Coronary artery (tissue), 2 donors: ENCODE measurements at regions not wholly inside any gene's neighbourhood (a gene's known extent, or its start where the extent isn't known, plus 50 kb on each side); places are given as distances from the start of the nearest gene placed in this dataset.

Experiments used
- DNase-seq: peaks from one replicate; pipeline ENCODE4 v3.0.0-alpha.2; 2017; ENCODE audit warnings: low spot score
- H3K27ac ChIP-seq, 2 donors: fragments of 200-600 bp; sonication (generic); one replicate each; pipeline ENCODE4 v1.5.1; 2016 to 2019
- H3K4me3 ChIP-seq: fragments of 200-600 bp; sonication (generic); 2 replicates; pipeline ENCODE4 v1.5.1; 2016; ENCODE audit warnings: mild to moderate bottlenecking, moderate library complexity
- TF ChIP-seq, protein P1 (sequence below): fragments of 200-600 bp; sonication (generic); IDR thresholded peaks from one replicate; pipeline ENCODE4 v1.5.1; 2019; ENCODE audit warnings: antibody characterized with exemption

DNA sequence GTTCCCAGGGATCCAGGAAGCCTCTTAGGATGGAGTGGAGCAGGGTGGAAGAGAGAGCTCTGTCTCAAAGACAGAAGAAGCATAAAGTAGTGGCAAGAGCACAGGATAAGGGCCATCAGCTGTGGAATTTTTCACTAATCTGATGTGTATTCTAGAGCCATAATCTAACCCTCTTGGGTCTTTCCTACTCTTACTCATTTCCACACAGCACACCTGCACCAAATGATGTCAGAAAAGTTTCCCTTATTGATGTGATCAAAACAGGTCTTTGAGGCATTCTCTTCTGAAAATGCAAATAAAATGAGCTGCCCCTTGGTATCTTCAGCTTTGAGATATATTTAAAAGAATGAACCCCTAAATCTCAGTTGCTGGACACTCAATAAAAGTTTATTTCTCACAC, 415.1 kb upstream of the CHST9 start:
- no peak for DNase-seq
- Histone ChIP-seq H3K27ac (no peak overlapping the region), H3K4me3 (no peak overlapping the region)
- TF ChIP-seq, protein P1, sequence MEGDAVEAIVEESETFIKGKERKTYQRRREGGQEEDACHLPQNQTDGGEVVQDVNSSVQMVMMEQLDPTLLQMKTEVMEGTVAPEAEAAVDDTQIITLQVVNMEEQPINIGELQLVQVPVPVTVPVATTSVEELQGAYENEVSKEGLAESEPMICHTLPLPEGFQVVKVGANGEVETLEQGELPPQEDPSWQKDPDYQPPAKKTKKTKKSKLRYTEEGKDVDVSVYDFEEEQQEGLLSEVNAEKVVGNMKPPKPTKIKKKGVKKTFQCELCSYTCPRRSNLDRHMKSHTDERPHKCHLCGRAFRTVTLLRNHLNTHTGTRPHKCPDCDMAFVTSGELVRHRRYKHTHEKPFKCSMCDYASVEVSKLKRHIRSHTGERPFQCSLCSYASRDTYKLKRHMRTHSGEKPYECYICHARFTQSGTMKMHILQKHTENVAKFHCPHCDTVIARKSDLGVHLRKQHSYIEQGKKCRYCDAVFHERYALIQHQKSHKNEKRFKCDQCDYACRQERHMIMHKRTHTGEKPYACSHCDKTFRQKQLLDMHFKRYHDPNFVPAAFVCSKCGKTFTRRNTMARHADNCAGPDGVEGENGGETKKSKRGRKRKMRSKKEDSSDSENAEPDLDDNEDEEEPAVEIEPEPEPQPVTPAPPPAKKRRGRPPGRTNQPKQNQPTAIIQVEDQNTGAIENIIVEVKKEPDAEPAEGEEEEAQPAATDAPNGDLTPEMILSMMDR = no peak

DNA sequence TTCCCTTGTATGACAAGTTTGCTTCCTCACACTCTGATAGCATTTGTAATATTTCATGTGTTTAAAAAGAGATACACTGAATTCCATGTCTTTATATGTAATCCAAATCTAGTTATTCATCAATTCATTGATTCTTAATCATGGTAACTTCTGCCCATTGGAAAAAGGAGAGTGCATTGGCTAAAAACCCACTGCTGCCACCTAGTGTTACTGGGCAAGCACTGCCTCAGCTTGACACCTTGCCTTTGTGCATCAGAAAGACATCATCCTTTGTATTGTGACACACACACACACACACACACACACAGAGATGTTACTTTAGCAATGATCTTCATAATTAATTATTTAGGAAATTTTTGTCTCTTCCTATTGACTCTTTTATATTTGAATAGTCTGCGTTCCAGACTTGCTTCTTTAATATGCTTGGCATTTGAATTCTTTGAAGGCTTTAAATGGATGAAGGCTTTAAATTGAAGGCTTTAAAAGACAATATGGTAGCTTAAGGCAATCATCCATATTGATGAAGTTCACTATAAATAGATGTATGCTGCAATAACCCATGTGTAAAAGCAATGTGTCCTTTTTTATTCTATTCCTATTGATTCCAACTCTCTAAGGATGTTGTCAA, 414.2 kb upstream of the CHST9 start:
- TF ChIP-seq, protein P1 = no peak
- Histone ChIP-seq H3K27ac (no peak overlapping the region), H3K4me3 (no peak overlapping the region)
- no peak for DNase-seq

DNA sequence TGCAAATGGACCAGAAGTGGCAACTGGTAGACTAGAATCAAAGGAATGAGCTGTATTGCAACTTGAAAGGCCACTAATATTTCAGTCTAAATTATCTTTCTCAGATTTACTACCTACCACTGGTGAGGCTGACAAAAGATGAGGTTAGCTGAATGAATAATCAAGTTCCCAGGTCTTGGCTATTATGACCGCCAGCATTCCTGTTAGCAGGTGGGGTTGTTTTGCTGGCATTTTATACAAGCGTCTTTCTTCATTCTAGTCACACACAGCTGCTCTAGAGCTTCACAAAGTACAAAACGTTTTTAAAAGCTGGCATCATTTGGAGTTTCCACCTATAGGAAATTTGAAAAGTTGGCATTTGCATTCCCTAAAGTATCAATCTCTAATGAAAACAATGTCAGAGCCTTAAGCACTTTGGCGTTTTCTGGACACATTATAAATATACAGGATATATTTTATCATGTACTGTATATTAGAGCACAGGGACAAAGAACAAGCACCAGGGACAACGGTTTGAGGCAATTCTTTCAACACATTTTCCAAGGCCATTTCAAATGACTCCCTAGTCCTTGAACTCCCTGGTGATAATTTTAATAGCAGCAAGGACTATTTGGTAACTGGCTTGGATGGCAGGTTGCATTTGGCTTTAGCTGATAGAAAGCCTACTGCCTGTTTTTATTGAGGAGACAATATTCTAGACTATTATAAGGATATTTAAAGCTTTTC, 410.2 kb upstream of the CHST9 start:
- H3K4me3 ChIP-seq = no peak overlapping the region
- H3K27ac ChIP-seq = no peak overlapping the region
- TF ChIP-seq, protein P1 = no peak
- DNase-seq = no peak

DNA sequence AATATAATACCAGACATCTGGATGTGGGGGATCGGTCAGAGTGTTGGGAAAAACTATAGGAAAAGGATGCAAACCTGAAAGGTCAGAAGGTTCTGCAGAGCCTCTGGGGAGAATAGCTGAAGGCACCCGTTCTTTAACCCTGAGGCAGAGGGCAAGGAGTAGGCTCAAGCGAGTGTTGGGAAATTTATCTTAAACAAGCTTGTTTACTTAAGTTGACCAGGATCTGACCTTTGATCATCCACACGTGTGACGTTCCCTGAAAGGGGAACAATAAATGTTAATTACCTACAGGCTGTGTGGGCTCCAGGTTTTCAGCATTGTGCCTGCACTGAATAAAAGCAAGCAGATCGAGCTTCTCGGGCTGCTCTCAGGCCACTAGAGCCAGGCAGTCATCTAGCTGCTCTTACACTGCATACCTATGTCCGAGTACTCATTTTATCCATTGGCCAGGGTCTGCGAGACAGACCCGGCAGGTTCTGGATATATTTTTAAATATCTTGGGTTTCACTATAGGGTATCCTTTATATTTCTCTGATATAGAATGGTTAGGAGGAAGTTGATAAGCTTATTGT, 400.6 kb upstream of the CHST9 start:
- no peak overlapping the region for H3K27ac ChIP-seq
- no peak overlapping the region for H3K4me3 ChIP-seq
- no peak for DNase-seq
- TF ChIP-seq, protein P1 = no peak

DNA sequence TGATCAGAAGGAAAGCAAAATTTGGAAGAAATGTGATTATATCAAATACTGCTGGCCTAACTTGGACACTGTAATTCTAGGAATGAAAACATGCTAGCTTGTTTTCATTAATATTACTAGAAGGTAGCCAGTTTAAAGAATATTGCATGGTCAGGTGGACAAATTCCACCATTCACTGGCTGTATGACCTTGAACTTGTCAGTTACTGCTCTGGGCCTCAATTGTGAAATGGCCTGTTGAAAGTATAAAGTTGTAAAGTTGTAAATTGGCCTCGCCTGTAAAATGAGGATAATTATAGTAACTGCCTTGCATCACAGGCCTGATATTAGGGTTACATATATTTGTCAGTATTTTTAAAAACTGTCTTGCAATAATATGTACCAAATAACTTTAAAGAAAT, 398.4 kb upstream of the CHST9 start:
- no peak for DNase-seq
- Histone ChIP-seq H3K4me3 (no peak overlapping the region), H3K27ac (no peak overlapping the region)
- TF ChIP-seq, protein P1 = no peak

DNA sequence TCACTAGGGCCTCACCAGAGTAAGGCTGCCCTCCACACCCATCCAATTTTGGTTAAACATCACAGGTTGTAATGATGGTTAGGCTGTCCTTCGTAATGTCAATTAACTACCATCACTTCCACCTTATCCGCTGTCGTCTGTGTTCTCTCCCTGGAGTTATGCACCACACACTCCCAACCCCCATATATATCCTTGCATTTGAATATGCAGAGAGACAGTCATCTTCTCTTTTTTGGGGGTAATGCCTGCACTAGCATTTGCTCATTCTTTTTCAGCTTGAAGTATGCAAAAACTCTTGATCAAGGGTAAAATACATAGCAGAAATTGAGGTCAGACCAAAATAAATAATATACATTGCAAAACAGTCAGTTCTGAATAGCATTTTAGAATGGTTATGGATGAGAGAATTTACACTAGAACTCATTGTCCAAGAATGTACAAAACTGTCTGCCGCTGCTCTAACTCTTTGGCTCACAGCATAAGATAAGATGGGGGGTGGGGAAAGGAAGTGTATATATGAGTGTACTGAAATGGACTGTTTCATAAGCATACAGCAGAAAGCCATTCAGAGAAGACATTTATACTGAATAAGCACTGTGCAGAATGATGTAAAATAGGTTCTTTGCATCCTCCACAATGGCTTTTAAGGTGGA, 397.8 kb upstream of the CHST9 start:
- DNase-seq = no peak
- TF ChIP-seq, protein P1 = no peak
- no peak overlapping the region for H3K27ac ChIP-seq
- no peak overlapping the region for H3K4me3 ChIP-seq
